ENCODE measurements at regions not wholly inside any gene's neighbourhood (a gene's known extent, or its start where the extent isn't known, plus 50 kb on each side); places are given as distances from the start of the nearest gene placed in this dataset.
"Not testable (repeated sequence)": the region's sequence is repeated elsewhere in the genome, so short reads cannot be mapped to it uniquely, and the experiment has no call there.

DNA sequence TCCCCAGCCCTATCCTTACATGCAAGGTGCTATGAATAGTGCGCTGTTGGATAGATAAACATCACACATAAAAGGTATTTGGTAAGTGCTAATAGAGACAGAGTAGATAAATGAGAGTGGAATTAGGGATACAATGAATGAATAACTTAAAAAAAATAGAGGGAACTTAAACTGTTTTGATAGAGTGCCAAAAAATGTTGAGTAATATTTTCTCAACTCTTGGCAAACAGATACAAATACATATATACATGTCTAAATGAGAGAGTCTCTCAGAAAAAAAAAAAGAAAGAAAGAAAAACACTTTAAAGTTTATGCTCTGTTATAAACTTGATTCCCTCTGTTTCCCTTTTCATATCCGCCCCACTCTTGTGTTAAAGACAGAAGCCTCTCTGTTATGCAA, 667.4 kb downstream of the ROBO2 start:
- Mint-ChIP-seq H3K9me3 (peaks cover 6 to 10% of the 10 kb centered on the region in 2 donors), H3K36me3 (no peaks in the 10 kb centered on the region), H3K27ac (no peak overlapping the region)
- DNase-seq (ENCODE audit: low spot score in 2 of 2) (no peak), ATAC-seq (no peak)

GRCh38 chr3:77709155-77709554, 669.3 kb downstream of the ROBO2 start:
- peaks cover 0 to 10% of the 10 kb centered on the region in 2 donors for H3K9me3 Mint-ChIP-seq
- no peaks in the 10 kb centered on the region for H3K36me3 Mint-ChIP-seq
- no peak overlapping the region for H3K27ac Mint-ChIP-seq
- ATAC-seq: no peak
- DNase-seq (ENCODE audit: low spot score in 2 of 2): no peak

- no peak for ATAC-seq
- Mint-ChIP-seq H3K36me3 (peaks cover 0 to 3% of the 10 kb centered on the region in 2 donors), H3K27ac (no peak overlapping the region), H3K9me3 (peaks cover 10 to 37% of the 10 kb centered on the region in 2 donors)
- DNase-seq (ENCODE audit: low spot score in 2 of 2): no peak
These were observed 678.4 kb downstream of the ROBO2 start for GRCh38 chr3:77718311-77718710.

GRCh38 chr3:77720460-77720971, 680.6 kb downstream of the ROBO2 start:
- peak overlapping the region in 1 of 2 donors; percentile 19 for H3K27ac Mint-ChIP-seq
- H3K9me3 Mint-ChIP-seq: peaks cover 12 to 37% of the 10 kb centered on the region in 2 donors
- H3K36me3 Mint-ChIP-seq: peaks cover 0 to 4% of the 10 kb centered on the region in 2 donors
- no peak for DNase-seq (ENCODE audit: low spot score in 2 of 2)
- no peak for ATAC-seq

DNA sequence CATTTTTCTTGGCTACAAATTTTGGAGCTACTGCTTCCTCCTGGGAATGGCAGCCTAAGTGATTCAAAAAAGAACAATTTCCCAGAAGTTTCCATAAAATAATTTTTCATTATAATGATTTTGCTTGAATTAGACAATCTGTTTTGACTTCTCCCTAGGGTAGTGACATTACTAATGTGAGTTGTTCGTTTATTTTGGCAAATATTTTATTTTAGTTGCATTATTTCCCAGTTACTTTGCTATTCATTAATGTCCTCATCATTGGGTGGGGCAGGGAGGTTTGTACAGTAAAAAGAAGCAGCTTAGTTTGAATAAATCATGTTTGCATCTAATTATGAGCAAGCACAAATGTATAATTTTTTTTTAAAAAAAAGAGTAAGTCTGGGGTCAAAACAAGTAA, 686.6 kb downstream of the ROBO2 start:
- DNase-seq (ENCODE audit: low spot score in 2 of 2): no peak
- Mint-ChIP-seq H3K9me3 (peaks cover 14 to 21% of the 10 kb centered on the region in 2 donors), H3K36me3 (peaks cover 0 to 4% of the 10 kb centered on the region in 2 donors), H3K27ac (no peak overlapping the region)
- ATAC-seq: no peak

GRCh38 chr3:77746048-77746447, 706.1 kb downstream of the ROBO2 start:
- Mint-ChIP-seq H3K36me3 (no peaks in the 10 kb centered on the region), H3K9me3 (peaks cover 19 to 30% of the 10 kb centered on the region in 2 donors), H3K27ac (no peak overlapping the region)
- ATAC-seq (no peak), DNase-seq (ENCODE audit: low spot score in 2 of 2) (no peak)

DNA sequence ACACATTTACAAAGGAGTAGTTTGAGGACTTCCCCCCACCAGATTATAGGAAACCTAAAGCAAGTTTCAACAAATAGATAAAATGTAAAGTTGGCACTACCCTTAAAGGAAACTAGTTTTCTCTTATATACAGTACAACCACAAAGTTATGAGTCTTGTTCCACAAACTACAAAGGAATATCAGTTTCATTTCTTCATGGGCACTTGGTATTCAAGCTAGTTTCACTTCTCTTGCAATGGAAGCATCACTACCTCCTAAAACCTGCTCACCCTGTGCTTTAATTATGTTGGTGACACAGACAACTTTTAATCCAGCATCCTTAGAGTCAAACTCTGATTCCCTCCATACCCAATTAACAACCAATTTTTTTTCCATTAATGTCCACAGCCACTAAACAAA, 707.0 kb downstream of the ROBO2 start:
- no peak for DNase-seq (ENCODE audit: low spot score in 2 of 2)
- H3K27ac Mint-ChIP-seq: no peak overlapping the region
- no peak for ATAC-seq
- H3K36me3 Mint-ChIP-seq: no peaks in the 10 kb centered on the region
- H3K9me3 Mint-ChIP-seq: peaks cover 19 to 30% of the 10 kb centered on the region in 2 donors

- H3K9me3 Mint-ChIP-seq: peaks cover 27 to 41% of the 10 kb centered on the region in 2 donors
- not testable (repeated sequence) for ATAC-seq; DNase-seq (ENCODE audit: low spot score in 2 of 2); H3K27ac Mint-ChIP-seq; H3K36me3 Mint-ChIP-seq
These were observed 716.6 kb downstream of the ROBO2 start for GRCh38 chr3:77756397-77756975.

GRCh38 chr3:77772459-77772858, 732.6 kb downstream of the ROBO2 start:
- H3K9me3 Mint-ChIP-seq: peaks cover 13 to 20% of the 10 kb centered on the region in 2 donors
- H3K27ac Mint-ChIP-seq: no peak overlapping the region
- no peak for ATAC-seq
- peaks cover 0 to 6% of the 10 kb centered on the region in 2 donors for H3K36me3 Mint-ChIP-seq
- no peak for DNase-seq (ENCODE audit: low spot score in 2 of 2)

GRCh38 chr3:77773084-77773483, 733.2 kb downstream of the ROBO2 start:
- ATAC-seq (no peak), DNase-seq (ENCODE audit: low spot score in 2 of 2) (no peak)
- Mint-ChIP-seq H3K36me3 (peaks cover 0 to 6% of the 10 kb centered on the region in 2 donors), H3K27ac (no peak overlapping the region), H3K9me3 (peaks cover 13 to 20% of the 10 kb centered on the region in 2 donors)

DNA sequence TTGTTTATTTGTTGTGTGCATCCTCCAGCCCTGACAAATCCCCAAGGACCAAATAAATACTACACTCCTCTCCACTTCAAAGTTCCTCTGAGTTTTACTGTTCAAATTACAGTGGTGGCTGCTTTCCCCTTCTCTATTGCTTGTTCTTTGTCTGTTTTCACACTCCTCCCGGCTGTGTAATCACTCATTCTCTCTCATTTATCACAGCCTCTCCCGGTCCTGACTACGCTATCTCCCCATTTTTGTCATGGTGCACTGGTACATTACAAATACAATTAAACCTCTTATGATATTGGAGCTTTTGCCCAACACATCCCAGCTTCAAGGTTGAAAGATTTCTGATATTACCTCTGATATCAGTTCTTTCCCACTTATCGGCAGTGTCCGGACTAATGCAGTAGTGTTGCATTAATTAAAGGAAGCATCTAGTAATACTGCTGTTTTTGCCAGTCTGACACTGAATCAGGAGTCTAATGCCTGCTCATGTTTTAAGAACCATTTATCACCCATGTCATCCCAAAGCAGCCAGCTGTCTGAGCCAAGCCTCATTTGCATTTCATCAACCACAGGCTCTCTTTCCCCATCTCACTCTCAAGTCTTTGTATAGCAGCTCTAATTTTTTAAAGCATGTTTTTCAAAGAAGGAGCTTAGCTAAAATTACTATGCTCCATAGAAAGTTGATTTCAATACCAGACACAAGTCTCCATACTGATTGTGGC, 740.5 kb downstream of the ROBO2 start:
- DNase-seq (ENCODE audit: low spot score in 2 of 2) (no peak), ATAC-seq (no peak)
- Mint-ChIP-seq H3K27ac (no peak overlapping the region), H3K9me3 (peaks cover 9 to 11% of the 10 kb centered on the region in 2 donors), H3K36me3 (peaks cover 0 to 4% of the 10 kb centered on the region in 2 donors)

DNA sequence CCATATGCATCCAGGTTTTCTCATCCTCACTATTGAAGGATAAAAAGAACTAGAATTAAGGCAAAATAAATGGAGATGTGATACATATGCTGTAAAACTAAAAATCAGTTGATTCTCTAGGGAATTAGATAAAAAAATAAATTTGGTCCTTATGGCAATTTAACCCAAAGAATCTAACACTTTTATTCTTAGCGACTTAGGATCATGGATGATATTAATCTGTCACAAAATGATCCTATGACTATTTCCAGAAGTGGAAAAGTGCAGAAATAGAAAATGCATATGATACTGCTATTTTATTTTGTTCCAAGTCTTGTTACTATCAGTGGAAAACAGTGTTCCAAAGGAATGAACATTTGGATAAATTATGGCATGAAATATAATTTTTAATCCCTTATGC, 746.3 kb downstream of the ROBO2 start:
- H3K9me3 Mint-ChIP-seq: peaks cover 6 to 7% of the 10 kb centered on the region in 2 donors
- ATAC-seq: no peak
- H3K36me3 Mint-ChIP-seq: no peaks in the 10 kb centered on the region
- no peak overlapping the region for H3K27ac Mint-ChIP-seq
- no peak for DNase-seq (ENCODE audit: low spot score in 2 of 2)

- Mint-ChIP-seq H3K27ac (no peak overlapping the region), H3K36me3 (peaks cover 0 to 7% of the 10 kb centered on the region in 2 donors), H3K9me3 (peaks cover 5 to 19% of the 10 kb centered on the region in 2 donors)
- DNase-seq (ENCODE audit: low spot score in 2 of 2): no peak
- no peak for ATAC-seq
These were observed 755.1 kb downstream of the ROBO2 start for GRCh38 chr3:77795013-77795412.

- DNase-seq (ENCODE audit: low spot score in 2 of 2) (no peak), ATAC-seq (no peak)
- Mint-ChIP-seq H3K27ac (no peak overlapping the region), H3K9me3 (peaks cover 11 to 18% of the 10 kb centered on the region in 2 donors), H3K36me3 (peaks cover 5 to 7% of the 10 kb centered on the region in 2 donors)
These were observed 759.4 kb downstream of the ROBO2 start for GRCh38 chr3:77799278-77799677.

DNA sequence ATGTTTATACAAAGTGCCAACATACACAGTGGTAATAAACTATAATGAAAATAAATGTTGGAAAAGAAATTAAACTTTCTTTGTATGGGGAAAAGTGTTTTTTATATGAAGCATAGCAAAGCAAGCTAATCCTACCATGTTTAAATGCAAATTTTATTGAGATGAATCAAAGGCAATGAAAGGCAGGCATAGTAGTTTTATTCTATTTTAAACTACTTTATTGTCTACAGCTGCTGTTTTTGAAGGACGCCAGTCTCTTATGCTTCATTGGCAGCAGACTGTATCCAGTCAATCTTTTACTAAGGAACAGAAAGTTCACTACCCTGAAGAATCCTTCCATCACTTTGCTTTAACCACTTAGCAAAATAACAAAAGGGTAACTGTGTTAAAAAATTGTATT, 761.0 kb downstream of the ROBO2 start:
- H3K27ac Mint-ChIP-seq: no peak overlapping the region
- DNase-seq (ENCODE audit: low spot score in 2 of 2) (no peak), ATAC-seq (no peak)

DNA sequence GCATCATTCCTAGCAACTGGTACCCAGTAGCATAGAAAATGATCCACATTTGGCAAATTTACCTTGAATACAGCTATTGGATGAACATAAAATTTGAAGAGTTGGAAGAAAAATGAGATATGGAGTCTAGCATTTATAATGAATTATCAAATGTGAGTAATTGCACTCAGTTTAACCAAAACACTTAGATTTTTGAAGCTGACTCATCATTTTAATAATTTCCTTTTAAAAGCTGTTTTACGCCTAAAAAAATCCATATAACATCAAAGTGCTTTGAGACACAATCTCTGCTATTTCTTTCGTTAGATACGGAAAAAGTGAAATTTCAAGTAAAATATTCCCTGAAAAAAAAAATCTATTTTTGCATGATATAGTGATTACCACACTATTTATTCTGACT, 767.4 kb downstream of the ROBO2 start:
- DNase-seq (ENCODE audit: low spot score in 2 of 2) (no peak), ATAC-seq (no peak)
- Mint-ChIP-seq H3K27ac (no peak overlapping the region), H3K9me3 (peaks cover 12 to 17% of the 10 kb centered on the region in 2 donors), H3K36me3 (peaks cover 0 to 5% of the 10 kb centered on the region in 2 donors)

More for the DNA sequence above, 761.0 kb downstream of the ROBO2 start:
- peaks cover 5 to 7% of the 10 kb centered on the region in 2 donors for H3K36me3 Mint-ChIP-seq
- H3K9me3 Mint-ChIP-seq: peaks cover 17 to 24% of the 10 kb centered on the region in 2 donors

- H3K36me3 Mint-ChIP-seq: no peaks in the 10 kb centered on the region
- ATAC-seq: no peak
- no peak overlapping the region for H3K27ac Mint-ChIP-seq
- DNase-seq (ENCODE audit: low spot score in 2 of 2): no peak
- H3K9me3 Mint-ChIP-seq: peaks cover 7 to 8% of the 10 kb centered on the region in 2 donors
These were observed 774.9 kb downstream of the ROBO2 start for GRCh38 chr3:77814845-77815244.
